ENCODE measurements at regions not wholly inside any gene's neighbourhood (a gene's known extent, or its start where the extent isn't known, plus 50 kb on each side); places are given as distances from the start of the nearest gene placed in this dataset.

DNA sequence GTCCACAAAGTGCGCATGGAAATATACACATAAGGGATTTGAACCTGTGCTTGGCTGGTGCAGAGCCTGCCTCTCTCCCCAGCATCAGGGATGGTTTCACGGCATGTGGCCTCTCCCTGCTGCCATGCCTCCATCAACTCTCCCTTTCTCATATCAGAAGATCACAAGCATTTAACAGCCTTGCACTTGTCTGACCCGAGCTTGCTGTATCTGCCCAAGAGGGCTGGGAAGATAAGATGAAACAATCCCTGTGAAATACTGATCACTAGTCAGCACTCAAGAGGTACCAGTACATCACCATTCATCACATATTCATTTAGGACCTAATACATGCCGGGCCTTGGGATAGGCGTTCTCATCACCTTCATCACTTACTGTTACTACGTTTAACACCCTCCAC is 107.6 kb upstream of the ARHGEF3 start:
- TF ChIP-seq CTCF (IDR thresholded peaks at IDR 0.05) (no peak), MAX (IDR thresholded peaks at IDR 0.05) (no peak), RAD21 (conservative IDR thresholded peaks at IDR 0.05 in 1 of 2, IDR thresholded peaks at IDR 0.05 in 1 of 2) (no peak), RNF2 (IDR thresholded peaks at IDR 0.05; ENCODE audit: borderline replicate concordance, low read depth) (no peak), POLR2A (IDR thresholded peaks at IDR 0.05; ENCODE audit: low read length) (no peak), CHD2 (IDR thresholded peaks at IDR 0.05; ENCODE audit: low read length, partially characterized antibody) (no peak), RFX5 (IDR thresholded peaks at IDR 0.05) (no peak), ZFP36 (IDR thresholded peaks at IDR 0.05; ENCODE audit: borderline replicate concordance, partially characterized antibody) (no peak), ESRRA (IDR thresholded peaks at IDR 0.05; ENCODE audit: borderline replicate concordance, low read length) (no peak), SMC3 (IDR thresholded peaks at IDR 0.05) (no peak)
- TF ChIP-seq, protein P1, sequence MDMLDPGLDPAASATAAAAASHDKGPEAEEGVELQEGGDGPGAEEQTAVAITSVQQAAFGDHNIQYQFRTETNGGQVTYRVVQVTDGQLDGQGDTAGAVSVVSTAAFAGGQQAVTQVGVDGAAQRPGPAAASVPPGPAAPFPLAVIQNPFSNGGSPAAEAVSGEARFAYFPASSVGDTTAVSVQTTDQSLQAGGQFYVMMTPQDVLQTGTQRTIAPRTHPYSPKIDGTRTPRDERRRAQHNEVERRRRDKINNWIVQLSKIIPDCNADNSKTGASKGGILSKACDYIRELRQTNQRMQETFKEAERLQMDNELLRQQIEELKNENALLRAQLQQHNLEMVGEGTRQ (IDR thresholded peaks at IDR 0.05): no peak
